ENCODE measurements at regions not wholly inside any gene's neighbourhood (a gene's known extent, or its start where the extent isn't known, plus 50 kb on each side); places are given as distances from the start of the nearest gene placed in this dataset.

DNA sequence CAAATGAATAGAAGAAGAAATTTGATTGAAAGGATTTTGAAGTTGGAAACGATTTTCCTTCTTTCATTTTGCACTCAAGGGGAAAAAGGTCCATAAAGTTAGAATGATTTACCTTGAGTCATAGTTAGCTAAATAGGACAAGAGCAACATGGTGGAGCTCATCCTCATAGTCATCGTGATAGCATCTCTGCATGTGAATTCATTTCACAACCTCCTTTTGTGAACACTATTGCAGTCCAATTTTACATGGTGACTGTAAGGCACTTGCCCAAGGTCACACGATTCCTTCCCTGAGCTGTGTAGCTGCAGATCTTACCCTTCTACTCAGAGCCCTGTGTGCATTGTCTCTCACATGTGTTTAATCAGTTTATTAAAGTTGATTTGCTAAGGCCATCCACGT lies 359.8 kb upstream of the C2CD4B start:
- TF ChIP-seq NFIC (IDR thresholded peaks at IDR 0.05) (no peak), CREB1 (IDR thresholded peaks at IDR 0.05; ENCODE audit: low read depth) (no peak), TAF1 (IDR thresholded peaks at IDR 0.05; ENCODE audit: low read depth) (no peak), FOXM1 (IDR thresholded peaks at IDR 0.05; ENCODE audit: borderline replicate concordance, low read depth) (no peak), CEBPB (IDR thresholded peaks at IDR 0.05) (no peak), TCF12 (IDR thresholded peaks at IDR 0.05; ENCODE audit: low read depth) (no peak), RAD21 (IDR thresholded peaks at IDR 0.05; ENCODE audit: low read depth) (no peak), EP300 (IDR thresholded peaks at IDR 0.05; ENCODE audit: borderline replicate concordance) (no peak), YY1 (IDR thresholded peaks at IDR 0.05; ENCODE audit: low read depth) (no peak), ZBTB7A (IDR thresholded peaks at IDR 0.05; ENCODE audit: low read depth) (no peak), TEAD4 (IDR thresholded peaks at IDR 0.05) (no peak), EGR1 (IDR thresholded peaks at IDR 0.05) (no peak)
- TF ChIP-seq, protein P1, sequence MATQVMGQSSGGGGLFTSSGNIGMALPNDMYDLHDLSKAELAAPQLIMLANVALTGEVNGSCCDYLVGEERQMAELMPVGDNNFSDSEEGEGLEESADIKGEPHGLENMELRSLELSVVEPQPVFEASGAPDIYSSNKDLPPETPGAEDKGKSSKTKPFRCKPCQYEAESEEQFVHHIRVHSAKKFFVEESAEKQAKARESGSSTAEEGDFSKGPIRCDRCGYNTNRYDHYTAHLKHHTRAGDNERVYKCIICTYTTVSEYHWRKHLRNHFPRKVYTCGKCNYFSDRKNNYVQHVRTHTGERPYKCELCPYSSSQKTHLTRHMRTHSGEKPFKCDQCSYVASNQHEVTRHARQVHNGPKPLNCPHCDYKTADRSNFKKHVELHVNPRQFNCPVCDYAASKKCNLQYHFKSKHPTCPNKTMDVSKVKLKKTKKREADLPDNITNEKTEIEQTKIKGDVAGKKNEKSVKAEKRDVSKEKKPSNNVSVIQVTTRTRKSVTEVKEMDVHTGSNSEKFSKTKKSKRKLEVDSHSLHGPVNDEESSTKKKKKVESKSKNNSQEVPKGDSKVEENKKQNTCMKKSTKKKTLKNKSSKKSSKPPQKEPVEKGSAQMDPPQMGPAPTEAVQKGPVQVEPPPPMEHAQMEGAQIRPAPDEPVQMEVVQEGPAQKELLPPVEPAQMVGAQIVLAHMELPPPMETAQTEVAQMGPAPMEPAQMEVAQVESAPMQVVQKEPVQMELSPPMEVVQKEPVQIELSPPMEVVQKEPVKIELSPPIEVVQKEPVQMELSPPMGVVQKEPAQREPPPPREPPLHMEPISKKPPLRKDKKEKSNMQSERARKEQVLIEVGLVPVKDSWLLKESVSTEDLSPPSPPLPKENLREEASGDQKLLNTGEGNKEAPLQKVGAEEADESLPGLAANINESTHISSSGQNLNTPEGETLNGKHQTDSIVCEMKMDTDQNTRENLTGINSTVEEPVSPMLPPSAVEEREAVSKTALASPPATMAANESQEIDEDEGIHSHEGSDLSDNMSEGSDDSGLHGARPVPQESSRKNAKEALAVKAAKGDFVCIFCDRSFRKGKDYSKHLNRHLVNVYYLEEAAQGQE (IDR thresholded peaks at IDR 0.05; ENCODE audit: low read depth) = no peak
- TF ChIP-seq, protein P2, sequence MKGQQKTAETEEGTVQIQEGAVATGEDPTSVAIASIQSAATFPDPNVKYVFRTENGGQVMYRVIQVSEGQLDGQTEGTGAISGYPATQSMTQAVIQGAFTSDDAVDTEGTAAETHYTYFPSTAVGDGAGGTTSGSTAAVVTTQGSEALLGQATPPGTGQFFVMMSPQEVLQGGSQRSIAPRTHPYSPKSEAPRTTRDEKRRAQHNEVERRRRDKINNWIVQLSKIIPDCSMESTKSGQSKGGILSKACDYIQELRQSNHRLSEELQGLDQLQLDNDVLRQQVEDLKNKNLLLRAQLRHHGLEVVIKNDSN (IDR thresholded peaks at IDR 0.05) = no peak
- TF ChIP-seq, protein P3, sequence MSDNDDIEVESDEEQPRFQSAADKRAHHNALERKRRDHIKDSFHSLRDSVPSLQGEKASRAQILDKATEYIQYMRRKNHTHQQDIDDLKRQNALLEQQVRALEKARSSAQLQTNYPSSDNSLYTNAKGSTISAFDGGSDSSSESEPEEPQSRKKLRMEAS (IDR thresholded peaks at IDR 0.05) = no peak

DNA sequence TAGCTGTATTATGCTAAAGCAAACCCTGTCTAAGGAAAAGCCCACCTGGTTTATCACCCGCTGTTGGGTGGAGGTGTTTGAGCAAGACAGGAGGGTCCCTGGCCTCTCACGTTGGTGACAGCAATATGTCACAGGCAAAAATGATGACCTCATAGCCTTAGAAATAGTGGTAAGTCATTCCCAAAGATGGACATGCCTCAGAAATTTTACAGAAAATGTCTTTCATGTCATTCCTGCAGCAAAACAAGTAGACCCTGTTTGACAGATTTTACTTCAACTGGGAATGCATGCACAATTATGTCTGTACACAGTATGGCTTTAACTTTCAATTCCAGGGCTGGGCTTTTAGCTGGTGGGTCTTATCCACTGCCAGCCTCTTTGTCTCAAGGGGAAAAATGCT lies 362.3 kb upstream of the C2CD4B start:
- TF ChIP-seq, protein P2 (IDR thresholded peaks at IDR 0.05) = no peak
- TF ChIP-seq, protein P3 (IDR thresholded peaks at IDR 0.05) = no peak
- no peak for TF ChIP-seq ZBTB7A (IDR thresholded peaks at IDR 0.05; ENCODE audit: low read depth)
- TF ChIP-seq CEBPB (IDR thresholded peaks at IDR 0.05) = no peak
- no peak for TF ChIP-seq EP300 (IDR thresholded peaks at IDR 0.05; ENCODE audit: borderline replicate concordance)
- TF ChIP-seq CREB1 (IDR thresholded peaks at IDR 0.05; ENCODE audit: low read depth) = no peak
- TF ChIP-seq, protein P1 (IDR thresholded peaks at IDR 0.05; ENCODE audit: low read depth) = no peak
- no peak for TF ChIP-seq RAD21 (IDR thresholded peaks at IDR 0.05; ENCODE audit: low read depth)

DNA sequence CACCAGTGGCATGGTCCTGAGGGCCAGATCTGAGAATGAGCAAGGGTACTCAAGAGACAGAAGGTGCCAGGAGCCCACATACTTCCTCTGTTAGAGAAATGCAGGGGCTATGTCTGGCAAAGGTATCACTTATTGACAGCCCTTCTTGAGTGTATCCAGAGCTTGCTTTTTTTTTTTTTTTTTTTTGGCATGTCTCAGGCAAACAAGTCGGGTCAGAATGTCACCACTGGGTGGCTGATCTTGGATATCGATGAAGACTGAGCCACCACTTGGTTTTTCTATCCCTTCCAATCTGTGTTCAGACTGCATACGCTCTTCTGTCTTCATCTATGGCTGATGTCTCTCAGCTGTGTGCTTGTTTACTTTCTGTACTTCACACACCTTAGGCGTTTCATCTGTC lies 363.4 kb upstream of the C2CD4B start:
- TF ChIP-seq YY1 (IDR thresholded peaks at IDR 0.05; ENCODE audit: low read depth) = no peak
- TF ChIP-seq CREB1 (IDR thresholded peaks at IDR 0.05; ENCODE audit: low read depth) = no peak
- no peak for TF ChIP-seq FOXM1 (IDR thresholded peaks at IDR 0.05; ENCODE audit: borderline replicate concordance, low read depth)
- no peak for TF ChIP-seq CEBPB (IDR thresholded peaks at IDR 0.05)
- TF ChIP-seq EGR1 (IDR thresholded peaks at IDR 0.05) = no peak
- TF ChIP-seq, protein P1 (IDR thresholded peaks at IDR 0.05; ENCODE audit: low read depth) = no peak
- TF ChIP-seq NFIC (IDR thresholded peaks at IDR 0.05) = no peak
- no peak for TF ChIP-seq EP300 (IDR thresholded peaks at IDR 0.05; ENCODE audit: borderline replicate concordance)
- TF ChIP-seq ZBTB7A (IDR thresholded peaks at IDR 0.05; ENCODE audit: low read depth) = no peak
- TF ChIP-seq RAD21 (IDR thresholded peaks at IDR 0.05; ENCODE audit: low read depth) = no peak
- TF ChIP-seq TAF1 (IDR thresholded peaks at IDR 0.05; ENCODE audit: low read depth) = no peak
- TF ChIP-seq, protein P3 (IDR thresholded peaks at IDR 0.05) = no peak
- no peak for TF ChIP-seq TEAD4 (IDR thresholded peaks at IDR 0.05)

DNA sequence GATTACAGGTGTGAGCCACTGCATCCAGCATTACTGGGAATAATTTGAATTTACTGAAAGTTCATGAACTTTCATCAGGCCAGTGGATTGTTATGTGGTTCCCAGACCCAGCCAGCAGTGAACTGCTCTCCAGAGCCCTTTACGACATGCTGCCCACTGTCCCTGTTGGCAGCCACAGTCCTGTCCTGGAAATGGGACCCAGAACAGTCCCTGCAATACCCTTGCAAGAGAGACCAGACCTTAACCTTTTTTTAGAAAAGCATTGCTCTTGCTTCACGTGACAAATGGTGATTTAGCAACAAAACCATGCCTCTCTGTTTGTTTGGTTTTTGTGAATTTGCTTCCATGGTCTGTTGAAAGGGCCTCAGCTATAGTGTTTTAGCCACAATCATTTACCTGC lies 367.3 kb upstream of the C2CD4B start:
- TF ChIP-seq YY1 (IDR thresholded peaks at IDR 0.05; ENCODE audit: low read depth) (no peak), TEAD4 (IDR thresholded peaks at IDR 0.05) (no peak), FOXM1 (IDR thresholded peaks at IDR 0.05; ENCODE audit: borderline replicate concordance, low read depth) (no peak), EP300 (IDR thresholded peaks at IDR 0.05; ENCODE audit: borderline replicate concordance) (no peak), TCF12 (IDR thresholded peaks at IDR 0.05; ENCODE audit: low read depth) (no peak), NFIC (IDR thresholded peaks at IDR 0.05) (no peak), RAD21 (IDR thresholded peaks at IDR 0.05; ENCODE audit: low read depth) (no peak), CREB1 (IDR thresholded peaks at IDR 0.05; ENCODE audit: low read depth) (no peak), EGR1 (IDR thresholded peaks at IDR 0.05) (no peak)
- TF ChIP-seq, protein P1 (IDR thresholded peaks at IDR 0.05; ENCODE audit: low read depth) = no peak
- TF ChIP-seq, protein P2 (IDR thresholded peaks at IDR 0.05) = no peak
- TF ChIP-seq, protein P3 (IDR thresholded peaks at IDR 0.05) = no peak
